Liver (tissue), 3 donors: ENCODE measurements at regions not wholly inside any gene's neighbourhood (a gene's known extent, or its start where the extent isn't known, plus 50 kb on each side); places are given as distances from the start of the nearest gene placed in this dataset.
"Not testable (repeated sequence)": the region's sequence is repeated elsewhere in the genome, so short reads cannot be mapped to it uniquely, and the experiment has no call there.

Source experiments
- CTCF ChIP-seq: fragments of 150-350 bp; IDR thresholded peaks from 2 replicates; pipeline ENCODE4 v1.5.1; 2017; ENCODE audit warnings: improper control_type of control experiment, low read depth, low read length; ENCODE audit not compliant: missing input control
- EGR1 ChIP-seq, 2 donors: IDR thresholded peaks; 2 replicates each; pipeline ENCODE4 v1.6.1; 2016 to 2018; ENCODE audit warnings: antibody characterized with exemption in 2 of 2, low read depth in 2 of 2
- GABPA ChIP-seq, 2 donors: IDR thresholded peaks in 1 of 2; conservative IDR thresholded peaks in 1 of 2; 2 replicates each; pipeline ENCODE4 v1.6.1; 2016; ENCODE audit warnings: antibody characterized with exemption in 2 of 2, mild to moderate bottlenecking in 1 of 2, moderate library complexity in 1 of 2
- HNF4A ChIP-seq, 2 donors: conservative IDR thresholded peaks; 2 replicates each; pipeline ENCODE4 v1.6.1; 2016; ENCODE audit warnings: antibody characterized with exemption in 2 of 2, mild to moderate bottlenecking in 2 of 2
- HNF4G ChIP-seq: IDR thresholded peaks from 2 replicates; pipeline ENCODE4 v1.6.1; 2016; ENCODE audit warnings: antibody characterized with exemption
- JUND ChIP-seq, 2 donors: IDR thresholded peaks; 2 replicates each; pipeline ENCODE4 v1.6.1; 2016; ENCODE audit warnings: antibody characterized with exemption in 2 of 2
- RAD21 ChIP-seq, 2 donors: IDR thresholded peaks; 2 replicates each; pipeline ENCODE4 v1.6.1; 2016; ENCODE audit warnings: antibody characterized with exemption in 2 of 2, mild to moderate bottlenecking in 2 of 2
- SP1 ChIP-seq: IDR thresholded peaks from 2 replicates; pipeline ENCODE4 v1.6.1; 2018; ENCODE audit warnings: antibody characterized with exemption, mild to moderate bottlenecking
- YY1 ChIP-seq: IDR thresholded peaks from 2 replicates; pipeline ENCODE4 v1.6.1; 2016; ENCODE audit warnings: antibody characterized with exemption, mild to moderate bottlenecking
- TF ChIP-seq, protein P1 (sequence below): IDR thresholded peaks from 2 replicates; pipeline ENCODE4 v1.6.1; 2016; ENCODE audit warnings: antibody characterized with exemption
- TF ChIP-seq, protein P2 (sequence below): IDR thresholded peaks from 2 replicates; pipeline ENCODE4 v1.6.1; 2016; ENCODE audit warnings: antibody characterized with exemption, mild to moderate bottlenecking
- donor health status: healthy.
- donor health status: healthy.

DNA sequence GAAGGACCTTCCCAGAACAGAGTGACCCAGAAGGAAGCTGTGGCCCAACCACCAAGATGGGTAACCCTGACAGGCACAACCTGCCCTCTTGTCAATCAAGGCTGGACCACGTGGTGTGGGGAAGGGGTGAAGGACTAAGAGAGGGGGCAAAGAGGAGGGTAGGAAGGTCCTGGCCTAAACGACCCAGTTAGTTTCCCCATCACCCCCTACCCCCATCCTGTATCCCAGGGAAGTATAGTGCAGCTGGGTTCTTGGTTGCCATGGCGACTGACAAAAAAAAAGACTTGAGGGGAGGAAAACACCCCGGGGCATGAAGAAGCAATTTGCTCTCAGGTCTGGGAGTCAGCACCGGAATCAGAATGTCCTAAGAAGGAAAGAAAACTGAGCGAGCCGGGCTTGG lies 168.7 kb downstream of the GOSR1 start:
- not testable (repeated sequence) for TF ChIP-seq CTCF; GABPA (IDR thresholded peaks at IDR 0.05 in 1 of 2, conservative IDR thresholded peaks at IDR 0.05 in 1 of 2); SP1; YY1; JUND (IDR thresholded peaks at IDR 0.05); HNF4G; EGR1 (IDR thresholded peaks at IDR 0.05; ENCODE audit: low read depth in 2 of 2); HNF4A (conservative IDR thresholded peaks at IDR 0.05); RAD21 (IDR thresholded peaks at IDR 0.05)
- TF ChIP-seq, protein P1, sequence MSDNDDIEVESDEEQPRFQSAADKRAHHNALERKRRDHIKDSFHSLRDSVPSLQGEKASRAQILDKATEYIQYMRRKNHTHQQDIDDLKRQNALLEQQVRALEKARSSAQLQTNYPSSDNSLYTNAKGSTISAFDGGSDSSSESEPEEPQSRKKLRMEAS: not testable (repeated sequence)
- TF ChIP-seq, protein P2, sequence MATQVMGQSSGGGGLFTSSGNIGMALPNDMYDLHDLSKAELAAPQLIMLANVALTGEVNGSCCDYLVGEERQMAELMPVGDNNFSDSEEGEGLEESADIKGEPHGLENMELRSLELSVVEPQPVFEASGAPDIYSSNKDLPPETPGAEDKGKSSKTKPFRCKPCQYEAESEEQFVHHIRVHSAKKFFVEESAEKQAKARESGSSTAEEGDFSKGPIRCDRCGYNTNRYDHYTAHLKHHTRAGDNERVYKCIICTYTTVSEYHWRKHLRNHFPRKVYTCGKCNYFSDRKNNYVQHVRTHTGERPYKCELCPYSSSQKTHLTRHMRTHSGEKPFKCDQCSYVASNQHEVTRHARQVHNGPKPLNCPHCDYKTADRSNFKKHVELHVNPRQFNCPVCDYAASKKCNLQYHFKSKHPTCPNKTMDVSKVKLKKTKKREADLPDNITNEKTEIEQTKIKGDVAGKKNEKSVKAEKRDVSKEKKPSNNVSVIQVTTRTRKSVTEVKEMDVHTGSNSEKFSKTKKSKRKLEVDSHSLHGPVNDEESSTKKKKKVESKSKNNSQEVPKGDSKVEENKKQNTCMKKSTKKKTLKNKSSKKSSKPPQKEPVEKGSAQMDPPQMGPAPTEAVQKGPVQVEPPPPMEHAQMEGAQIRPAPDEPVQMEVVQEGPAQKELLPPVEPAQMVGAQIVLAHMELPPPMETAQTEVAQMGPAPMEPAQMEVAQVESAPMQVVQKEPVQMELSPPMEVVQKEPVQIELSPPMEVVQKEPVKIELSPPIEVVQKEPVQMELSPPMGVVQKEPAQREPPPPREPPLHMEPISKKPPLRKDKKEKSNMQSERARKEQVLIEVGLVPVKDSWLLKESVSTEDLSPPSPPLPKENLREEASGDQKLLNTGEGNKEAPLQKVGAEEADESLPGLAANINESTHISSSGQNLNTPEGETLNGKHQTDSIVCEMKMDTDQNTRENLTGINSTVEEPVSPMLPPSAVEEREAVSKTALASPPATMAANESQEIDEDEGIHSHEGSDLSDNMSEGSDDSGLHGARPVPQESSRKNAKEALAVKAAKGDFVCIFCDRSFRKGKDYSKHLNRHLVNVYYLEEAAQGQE: not testable (repeated sequence)
